ENCODE measurements at regions not wholly inside any gene's neighbourhood (a gene's known extent, or its start where the extent isn't known, plus 50 kb on each side); places are given as distances from the start of the nearest gene placed in this dataset.

DNA sequence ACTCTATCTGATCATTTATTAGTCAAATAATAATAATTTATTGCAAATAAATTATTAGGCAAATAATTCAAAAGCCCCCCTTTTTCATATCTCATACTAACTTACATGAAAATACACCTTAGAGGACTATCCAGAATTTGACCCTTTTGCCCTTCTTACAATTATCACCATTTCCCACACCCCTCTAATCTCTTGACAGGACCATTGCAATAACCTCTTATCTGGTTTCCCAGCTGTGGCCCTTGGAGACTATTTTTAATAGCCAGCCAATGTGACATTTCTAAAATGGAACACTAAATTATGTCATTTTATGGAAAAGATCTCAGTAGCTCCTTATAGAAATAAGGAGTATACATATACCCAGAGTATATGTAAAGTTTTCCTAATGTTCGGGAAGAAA lies 588.4 kb upstream of the COX7C start (continued):
- no peak for TF ChIP-seq TEAD4 (CRISPR knock-in tag; IDR thresholded peaks at IDR 0.05)
- TF ChIP-seq, protein P1, sequence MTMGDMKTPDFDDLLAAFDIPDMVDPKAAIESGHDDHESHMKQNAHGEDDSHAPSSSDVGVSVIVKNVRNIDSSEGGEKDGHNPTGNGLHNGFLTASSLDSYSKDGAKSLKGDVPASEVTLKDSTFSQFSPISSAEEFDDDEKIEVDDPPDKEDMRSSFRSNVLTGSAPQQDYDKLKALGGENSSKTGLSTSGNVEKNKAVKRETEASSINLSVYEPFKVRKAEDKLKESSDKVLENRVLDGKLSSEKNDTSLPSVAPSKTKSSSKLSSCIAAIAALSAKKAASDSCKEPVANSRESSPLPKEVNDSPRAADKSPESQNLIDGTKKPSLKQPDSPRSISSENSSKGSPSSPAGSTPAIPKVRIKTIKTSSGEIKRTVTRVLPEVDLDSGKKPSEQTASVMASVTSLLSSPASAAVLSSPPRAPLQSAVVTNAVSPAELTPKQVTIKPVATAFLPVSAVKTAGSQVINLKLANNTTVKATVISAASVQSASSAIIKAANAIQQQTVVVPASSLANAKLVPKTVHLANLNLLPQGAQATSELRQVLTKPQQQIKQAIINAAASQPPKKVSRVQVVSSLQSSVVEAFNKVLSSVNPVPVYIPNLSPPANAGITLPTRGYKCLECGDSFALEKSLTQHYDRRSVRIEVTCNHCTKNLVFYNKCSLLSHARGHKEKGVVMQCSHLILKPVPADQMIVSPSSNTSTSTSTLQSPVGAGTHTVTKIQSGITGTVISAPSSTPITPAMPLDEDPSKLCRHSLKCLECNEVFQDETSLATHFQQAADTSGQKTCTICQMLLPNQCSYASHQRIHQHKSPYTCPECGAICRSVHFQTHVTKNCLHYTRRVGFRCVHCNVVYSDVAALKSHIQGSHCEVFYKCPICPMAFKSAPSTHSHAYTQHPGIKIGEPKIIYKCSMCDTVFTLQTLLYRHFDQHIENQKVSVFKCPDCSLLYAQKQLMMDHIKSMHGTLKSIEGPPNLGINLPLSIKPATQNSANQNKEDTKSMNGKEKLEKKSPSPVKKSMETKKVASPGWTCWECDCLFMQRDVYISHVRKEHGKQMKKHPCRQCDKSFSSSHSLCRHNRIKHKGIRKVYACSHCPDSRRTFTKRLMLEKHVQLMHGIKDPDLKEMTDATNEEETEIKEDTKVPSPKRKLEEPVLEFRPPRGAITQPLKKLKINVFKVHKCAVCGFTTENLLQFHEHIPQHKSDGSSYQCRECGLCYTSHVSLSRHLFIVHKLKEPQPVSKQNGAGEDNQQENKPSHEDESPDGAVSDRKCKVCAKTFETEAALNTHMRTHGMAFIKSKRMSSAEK (CRISPR knock-in tag; IDR thresholded peaks at IDR 0.05; ENCODE audit: borderline replicate concordance), result no peak

DNA sequence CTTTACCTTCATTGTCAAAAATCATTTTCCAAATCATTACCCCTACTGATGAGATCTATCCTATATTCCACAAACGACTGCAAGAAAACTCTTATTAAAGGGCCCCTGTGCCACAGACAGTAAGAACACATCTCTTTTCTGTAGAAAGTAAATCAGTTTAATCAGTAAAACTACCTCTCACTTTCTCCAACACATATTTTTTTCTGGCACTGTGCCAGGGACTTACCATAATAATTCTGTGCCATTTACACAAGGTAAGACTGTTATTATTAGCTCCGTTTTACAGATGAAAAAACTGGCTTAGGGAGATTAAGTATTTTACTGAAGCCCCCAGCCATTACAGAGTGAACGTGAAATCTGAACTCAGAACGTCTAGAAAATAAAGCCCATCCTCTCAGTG lies 587.0 kb upstream of the COX7C start:
- H3K4me1 Mint-ChIP-seq, result no peaks in the 10 kb centered on the region
- H3K36me3 Mint-ChIP-seq, result no peaks in the 10 kb centered on the region
- H3K9me3 Mint-ChIP-seq, result no peaks in the 10 kb centered on the region
- H3K4me3 Mint-ChIP-seq, result no peak overlapping the region
- ChIA-PET POLR2A (no interaction called here), CTCF (no interaction called here)
- DNase-seq (ENCODE audit: low spot score) (no peak), ATAC-seq (no peak)
- no peaks in the 10 kb centered on the region for H3K27me3 Mint-ChIP-seq (ENCODE audit: low read depth)
- TF ChIP-seq, protein P2, sequence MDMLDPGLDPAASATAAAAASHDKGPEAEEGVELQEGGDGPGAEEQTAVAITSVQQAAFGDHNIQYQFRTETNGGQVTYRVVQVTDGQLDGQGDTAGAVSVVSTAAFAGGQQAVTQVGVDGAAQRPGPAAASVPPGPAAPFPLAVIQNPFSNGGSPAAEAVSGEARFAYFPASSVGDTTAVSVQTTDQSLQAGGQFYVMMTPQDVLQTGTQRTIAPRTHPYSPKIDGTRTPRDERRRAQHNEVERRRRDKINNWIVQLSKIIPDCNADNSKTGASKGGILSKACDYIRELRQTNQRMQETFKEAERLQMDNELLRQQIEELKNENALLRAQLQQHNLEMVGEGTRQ (CRISPR knock-in tag; IDR thresholded peaks at IDR 0.05), result no peak
- TF ChIP-seq, protein P1 (CRISPR knock-in tag; IDR thresholded peaks at IDR 0.05; ENCODE audit: borderline replicate concordance), result no peak
- no peak for TF ChIP-seq RORB (CRISPR knock-in tag; IDR thresholded peaks at IDR 0.05)
- TF ChIP-seq MYBL2 (CRISPR knock-in tag; IDR thresholded peaks at IDR 0.05), result no peak
- TF ChIP-seq TEAD1 (CRISPR knock-in tag; IDR thresholded peaks at IDR 0.05), result no peak
- no peak for TF ChIP-seq HMGA2 (CRISPR knock-in tag; IDR thresholded peaks at IDR 0.05)
- TF ChIP-seq TEAD4 (CRISPR knock-in tag; IDR thresholded peaks at IDR 0.05), result no peak
- no peak for TF ChIP-seq ELF4 (CRISPR knock-in tag; IDR thresholded peaks at IDR 0.05; ENCODE audit: low read depth)
- TF ChIP-seq, protein P3, sequence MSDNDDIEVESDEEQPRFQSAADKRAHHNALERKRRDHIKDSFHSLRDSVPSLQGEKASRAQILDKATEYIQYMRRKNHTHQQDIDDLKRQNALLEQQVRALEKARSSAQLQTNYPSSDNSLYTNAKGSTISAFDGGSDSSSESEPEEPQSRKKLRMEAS (CRISPR knock-in tag; IDR thresholded peaks at IDR 0.05), result no peak
- TF ChIP-seq MXD4 (CRISPR knock-in tag; IDR thresholded peaks at IDR 0.05; ENCODE audit: borderline replicate concordance), result no peak
- no peak for TF ChIP-seq PRRX2 (CRISPR knock-in tag; IDR thresholded peaks at IDR 0.05)
- TF ChIP-seq NFYB (CRISPR knock-in tag; conservative IDR thresholded peaks at IDR 0.05; ENCODE audit: low read depth), result no peak
- TF ChIP-seq ATF1 (CRISPR knock-in tag; IDR thresholded peaks at IDR 0.05), result no peak
- TF ChIP-seq, protein P4, sequence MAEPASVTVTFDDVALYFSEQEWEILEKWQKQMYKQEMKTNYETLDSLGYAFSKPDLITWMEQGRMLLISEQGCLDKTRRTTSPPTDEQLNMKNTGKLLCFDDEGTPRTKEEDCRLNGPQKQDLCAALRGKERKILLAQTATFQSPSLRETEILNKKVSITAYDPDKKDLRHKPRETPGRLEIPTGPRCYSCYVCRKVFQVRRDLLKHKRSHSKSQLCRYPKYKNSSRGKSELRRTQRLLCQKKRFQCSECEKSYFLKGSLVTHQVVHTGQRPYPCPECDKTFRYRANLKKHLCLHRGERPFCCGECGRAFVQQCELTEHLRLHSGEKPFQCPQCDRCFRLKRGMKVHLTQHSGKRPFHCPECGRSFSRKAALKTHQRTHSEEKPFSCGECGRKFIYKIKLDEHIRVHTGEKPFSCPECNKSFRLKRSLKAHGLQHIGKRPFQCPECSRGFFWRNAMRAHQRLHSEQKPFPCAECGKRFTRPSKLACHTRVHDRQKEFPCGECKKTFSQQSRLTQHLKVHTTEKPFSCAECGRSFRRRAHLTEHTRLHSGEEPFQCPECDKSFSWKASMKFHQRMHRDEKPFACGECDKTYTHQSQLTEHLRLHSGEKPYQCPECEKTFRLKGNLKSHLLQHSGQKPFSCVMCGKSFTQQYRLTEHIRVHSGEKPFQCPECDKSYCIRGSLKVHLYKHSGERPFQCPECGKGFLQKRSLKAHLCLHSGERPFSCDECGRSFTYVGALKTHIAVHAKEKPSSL (CRISPR knock-in tag; conservative IDR thresholded peaks at IDR 0.05), result no peak
- TF ChIP-seq ZNF416 (CRISPR knock-in tag; IDR thresholded peaks at IDR 0.05), result no peak
- no peak for TF ChIP-seq NFATC4 (CRISPR knock-in tag; IDR thresholded peaks at IDR 0.05)
- no peak for TF ChIP-seq FOXJ3 (CRISPR knock-in tag; IDR thresholded peaks at IDR 0.05; ENCODE audit: borderline replicate concordance)
- no peak overlapping the region for H3K27ac Mint-ChIP-seq
